ENCODE measurements at regions not wholly inside any gene's neighbourhood (a gene's known extent, or its start where the extent isn't known, plus 50 kb on each side); places are given as distances from the start of the nearest gene placed in this dataset.

DNA sequence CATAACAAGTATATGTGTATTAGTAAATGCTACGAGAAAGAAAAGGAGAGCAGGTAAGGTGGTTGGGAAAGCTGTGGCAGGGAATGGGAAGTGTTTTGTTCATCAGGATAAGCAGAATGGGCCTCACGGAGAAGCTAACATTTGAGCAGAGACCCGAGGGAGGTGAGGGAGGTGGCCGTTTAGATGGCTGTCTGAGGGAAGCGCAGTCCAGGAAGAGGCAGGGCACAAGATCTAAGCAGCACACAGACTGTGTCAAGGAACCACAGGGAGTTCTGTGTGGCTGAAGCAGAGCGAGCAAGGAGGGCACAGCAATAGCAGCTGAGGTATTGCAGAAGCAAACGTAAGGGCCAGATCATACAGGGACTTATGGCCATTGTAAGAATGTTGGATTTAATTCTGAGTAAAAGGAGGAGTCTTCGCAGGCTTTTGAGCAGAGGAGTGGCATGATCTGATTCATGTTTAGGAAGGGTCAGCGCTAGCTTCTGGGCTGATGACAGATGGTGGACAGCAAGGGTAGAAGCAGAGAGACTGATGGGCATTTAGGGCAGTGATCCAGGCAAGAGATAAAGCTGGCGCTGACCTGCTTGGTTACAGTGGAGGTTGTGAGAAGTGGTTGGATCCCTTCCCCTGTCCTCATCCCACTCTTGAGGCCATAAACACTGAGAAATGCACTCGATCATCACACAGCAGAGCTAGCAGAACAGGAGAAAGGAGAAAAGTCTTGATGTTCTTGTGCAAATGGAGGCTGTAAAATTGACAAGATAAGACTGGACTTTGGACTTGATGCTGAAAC, 199.9 kb downstream of the LACC1 start:
- TF ChIP-seq BHLHE40 (IDR thresholded peaks at IDR 0.05; ENCODE audit: borderline replicate concordance) = no peak
- TF ChIP-seq ARNT (IDR thresholded peaks at IDR 0.05) = no peak
- TF ChIP-seq FOXA1 (IDR thresholded peaks at IDR 0.05) = no peak
- TF ChIP-seq FOXM1 (IDR thresholded peaks at IDR 0.05; ENCODE audit: borderline replicate concordance) = no peak
- no peak for TF ChIP-seq FOXK2 (IDR thresholded peaks at IDR 0.05)
- no peak for TF ChIP-seq NFRKB (IDR thresholded peaks at IDR 0.05)
- TF ChIP-seq SP1 (IDR thresholded peaks at IDR 0.05) = no peak
- TF ChIP-seq SUZ12 (IDR thresholded peaks at IDR 0.05) = no peak
- TF ChIP-seq ELF4 (IDR thresholded peaks at IDR 0.05) = no peak
- TF ChIP-seq L3MBTL2 (conservative IDR thresholded peaks at IDR 0.05) = no peak
- TF ChIP-seq ZNF384 (IDR thresholded peaks at IDR 0.05) = no peak
- TF ChIP-seq, protein P1, sequence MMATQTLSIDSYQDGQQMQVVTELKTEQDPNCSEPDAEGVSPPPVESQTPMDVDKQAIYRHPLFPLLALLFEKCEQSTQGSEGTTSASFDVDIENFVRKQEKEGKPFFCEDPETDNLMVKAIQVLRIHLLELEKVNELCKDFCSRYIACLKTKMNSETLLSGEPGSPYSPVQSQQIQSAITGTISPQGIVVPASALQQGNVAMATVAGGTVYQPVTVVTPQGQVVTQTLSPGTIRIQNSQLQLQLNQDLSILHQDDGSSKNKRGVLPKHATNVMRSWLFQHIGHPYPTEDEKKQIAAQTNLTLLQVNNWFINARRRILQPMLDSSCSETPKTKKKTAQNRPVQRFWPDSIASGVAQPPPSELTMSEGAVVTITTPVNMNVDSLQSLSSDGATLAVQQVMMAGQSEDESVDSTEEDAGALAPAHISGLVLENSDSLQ (IDR thresholded peaks at IDR 0.05) = no peak
- no peak for TF ChIP-seq HDGF (IDR thresholded peaks at IDR 0.05; ENCODE audit: borderline replicate concordance)
- TF ChIP-seq TARDBP (IDR thresholded peaks at IDR 0.05) = no peak
